Transverse colon (tissue), 4 donors: ENCODE measurements at regions not wholly inside any gene's neighbourhood (a gene's known extent, or its start where the extent isn't known, plus 50 kb on each side); places are given as distances from the start of the nearest gene placed in this dataset.

ENCODE experiments used
- CTCF ChIP-seq, 5 experiments: fragments of 200-600 bp in 3 of 5; fragments of 450-650 bp in 2 of 5; sonication (generic) in 3 of 5; IDR thresholded peaks; 1 replicate in 2 of 5; 2 replicates in 3 of 5; pipeline ENCODE4 v1.5.1; 2016 to 2017; ENCODE audit warnings: antibody characterized with exemption in 5 of 5, inconsistent platforms in 3 of 5, mild to moderate bottlenecking in 2 of 5, moderate library complexity in 1 of 5
- POLR2AphosphoS5 ChIP-seq, 3 donors: sonication (generic); formaldehyde crosslinking; IDR thresholded peaks; one replicate each; pipeline ENCODE4 v1.6.1; 2016; ENCODE audit warnings: antibody characterized with exemption in 3 of 3

- TF ChIP-seq POLR2AphosphoS5 (IDR thresholded peaks at IDR 0.05) (no peak), CTCF (IDR thresholded peaks at IDR 0.05) (no peak)
These were observed 222.5 kb downstream of the FRK start for GRCh38 chr6:115838216-115838615.
